HG03039 (cell line): ENCODE measurements at regions not wholly inside any gene's neighbourhood (a gene's known extent, or its start where the extent isn't known, plus 50 kb on each side); places are given as distances from the start of the nearest gene placed in this dataset.
A peak's percentile ranks its signal among the peaks of the same experiment; 100 is the strongest.

Experiments
- ATAC-seq: cut with Tn5 transposase; IDR thresholded peaks from one replicate; pipeline ENCODE4 v1.9.1; 2021; ENCODE audit warnings: mild to moderate bottlenecking, moderate library complexity; ENCODE audit not compliant: unreplicated experiment

- ATAC-seq, result no peak
Observed at GRCh38 chr1:239861985-239862384, 229.7 kb upstream of the FMN2 start.

GRCh38 chr1:239868058-239868832 is 223.4 kb upstream of the FMN2 start:
- ATAC-seq, result no peak

- ATAC-seq, result no peak
Observed at GRCh38 chr1:239870194-239870593, 221.5 kb upstream of the FMN2 start.

GRCh38 chr1:239872626-239873025 is 219.1 kb upstream of the FMN2 start:
- no peak for ATAC-seq

GRCh38 chr1:239874831-239875230 is 216.9 kb upstream of the FMN2 start:
- no peak for ATAC-seq

- no peak for ATAC-seq
Observed at GRCh38 chr1:239879321-239880170, 212.1 kb upstream of the FMN2 start.

GRCh38 chr1:239882967-239883366 is 208.7 kb upstream of the FMN2 start:
- ATAC-seq, result no peak

GRCh38 chr1:239884796-239885195 is 206.9 kb upstream of the FMN2 start:
- no peak for ATAC-seq

GRCh38 chr1:239886266-239886665 is 205.4 kb upstream of the FMN2 start:
- ATAC-seq, result no peak

- ATAC-seq, result no peak
Observed at GRCh38 chr1:239888639-239889038, 203.0 kb upstream of the FMN2 start.

- no peak for ATAC-seq
Observed at GRCh38 chr1:239891621-239892358, 199.9 kb upstream of the FMN2 start.

GRCh38 chr1:239892602-239893001 is 199.1 kb upstream of the FMN2 start:
- no peak for ATAC-seq

GRCh38 chr1:239893127-239893731 is 198.5 kb upstream of the FMN2 start:
- ATAC-seq, result no peak

GRCh38 chr1:239896569-239896968 is 195.1 kb upstream of the FMN2 start:
- no peak for ATAC-seq

GRCh38 chr1:239896980-239897379 is 194.7 kb upstream of the FMN2 start:
- ATAC-seq, result no peak

GRCh38 chr1:239897458-239897857 is 194.2 kb upstream of the FMN2 start:
- no peak for ATAC-seq

- ATAC-seq, result peak; percentile 92
Observed at GRCh38 chr1:239898062-239898730, 193.5 kb upstream of the FMN2 start.

GRCh38 chr1:239899747-239900146 is 191.9 kb upstream of the FMN2 start:
- ATAC-seq, result no peak

GRCh38 chr1:239906394-239906793 is 185.3 kb upstream of the FMN2 start:
- ATAC-seq, result no peak

GRCh38 chr1:239909898-239910297 is 181.8 kb upstream of the FMN2 start:
- ATAC-seq, result no peak
